A673 (cell line): ENCODE measurements at regions not wholly inside any gene's neighbourhood (a gene's known extent, or its start where the extent isn't known, plus 50 kb on each side); places are given as distances from the start of the nearest gene placed in this dataset.

Experiments used
- BruUV-seq: library from RNA; stranded (reverse); fragments of 400-500 nt; replicated peaks from 2 replicates; lab custom pipeline; 2021; lab: Mats Ljungman, UMichigan
- CTCF ChIA-PET: fragments of 300-600 bp; sonication (Branson Sonifier 250); formaldehyde crosslinking; loops from one replicate; lab custom pipeline; 2022; ENCODE audit warnings: antibody characterized with exemption; lab: Charles Lee
- POLR2A ChIA-PET: fragments of 300-600 bp; sonication (Branson Sonifier 250); formaldehyde crosslinking; loops from one replicate; lab custom pipeline; 2022; ENCODE audit warnings: antibody characterized with exemption; ENCODE audit not compliant: low non-redundant PET; lab: Charles Lee
- DNase-seq: peaks from one replicate; pipeline ENCODE4 v3.0.0-alpha.2; 2015; ENCODE audit warnings: low spot score
- H3K27ac ChIP-seq: fragments of 200-600 bp; sonication (generic); 2 replicates; pipeline ENCODE4 v1.5.1; 2016; ENCODE audit warnings: mixed run types, low read depth, mild to moderate bottlenecking, mixed read lengths, antibody characterized with exemption, low read length; ENCODE audit not compliant: poor library complexity, severe bottlenecking
- H3K27me3 ChIP-seq: fragments of 200-600 bp; sonication (generic); replicated peaks from 2 replicates; pipeline ENCODE4 v1.6.1; 2017; ENCODE audit warnings: mixed run types, low read depth, mild to moderate bottlenecking, mixed read lengths, antibody characterized with exemption, low read length; ENCODE audit not compliant: insufficient read depth, poor library complexity
- H3K36me3 ChIP-seq: fragments of 200-600 bp; sonication (generic); 2 replicates; pipeline ENCODE4 v1.6.1; 2016; ENCODE audit warnings: mixed run types, mild to moderate bottlenecking, mixed read lengths, antibody characterized with exemption, low read length; ENCODE audit not compliant: insufficient read depth, poor library complexity, severe bottlenecking
- H3K4me1 ChIP-seq: fragments of 200-600 bp; sonication (generic); 2 replicates; pipeline ENCODE4 v1.6.1; 2017; ENCODE audit warnings: mixed run types, mild to moderate bottlenecking, mixed read lengths, antibody characterized with exemption, low read length; ENCODE audit not compliant: insufficient read depth, poor library complexity, severe bottlenecking
- H3K4me3 ChIP-seq: fragments of 200-600 bp; sonication (generic); 2 replicates; pipeline ENCODE4 v1.5.1; 2016; ENCODE audit warnings: low read depth, mixed run types, mild to moderate bottlenecking, mixed read lengths, low read length; ENCODE audit not compliant: poor library complexity, severe bottlenecking
- H3K9me3 ChIP-seq: fragments of 200-600 bp; sonication (generic); 2 replicates; pipeline ENCODE4 v1.6.1; 2016; ENCODE audit warnings: mixed run types, low read depth, mild to moderate bottlenecking, mixed read lengths, antibody characterized with exemption, low read length; ENCODE audit not compliant: poor library complexity, severe bottlenecking
- EZH2 ChIP-seq: fragments of 200-600 bp; sonication (generic); IDR thresholded peaks from 2 replicates; pipeline ENCODE4 v1.6.1; 2017; ENCODE audit warnings: borderline replicate concordance, low read depth, mild to moderate bottlenecking, mixed read lengths, antibody characterized with exemption, low read length; ENCODE audit not compliant: poor library complexity, severe bottlenecking
- intact Hi-C: fragments of 100-400 bp; cut with micrococcal nuclease; formaldehyde crosslinking; loops from one replicate; pipeline ENCODE4 v1.10.0; 2022; ENCODE audit not compliant: unreplicated experiment
- TF ChIP-seq, protein P1 (sequence below): fragments of 300-800, 200-600 bp; sonication (generic); conservative IDR thresholded peaks from 2 replicates; pipeline ENCODE4 v1.5.1; 2017; ENCODE audit warnings: low read depth, mild to moderate bottlenecking, antibody characterized with exemption, low read length, moderate library complexity, mixed read lengths

DNA sequence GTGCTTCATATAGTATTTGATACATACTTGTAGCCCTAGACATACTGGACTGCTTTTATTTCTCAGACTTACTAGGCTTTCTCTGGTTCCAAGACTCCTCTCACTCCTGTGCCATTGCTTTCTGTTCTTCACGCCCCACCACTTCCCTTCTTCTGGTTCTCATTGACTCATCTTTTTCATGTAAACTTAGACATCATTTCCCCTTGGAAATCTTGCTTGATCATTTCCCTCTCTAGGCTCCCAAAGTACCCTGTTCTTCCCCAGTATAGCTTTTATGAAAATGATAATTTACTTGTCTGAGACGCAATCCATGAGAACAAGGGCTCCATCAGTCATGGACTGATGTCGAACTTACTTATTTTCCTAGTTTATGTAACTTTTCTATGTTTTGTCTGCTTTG lies 83.5 kb downstream of the TLR4 start:
- H3K9me3 ChIP-seq, result peaks cover 12% of the 10 kb centered on the region
- no peak overlapping the region for H3K4me3 ChIP-seq
- no peaks in the 10 kb centered on the region for H3K4me1 ChIP-seq
- H3K27me3 ChIP-seq, result peaks cover 4% of the 10 kb centered on the region
- H3K27ac ChIP-seq, result no peak overlapping the region
- ChIA-PET CTCF (no interaction called here), POLR2A (no interaction called here)
- no TSS peak for BruUV-seq
- TF ChIP-seq, protein P1, sequence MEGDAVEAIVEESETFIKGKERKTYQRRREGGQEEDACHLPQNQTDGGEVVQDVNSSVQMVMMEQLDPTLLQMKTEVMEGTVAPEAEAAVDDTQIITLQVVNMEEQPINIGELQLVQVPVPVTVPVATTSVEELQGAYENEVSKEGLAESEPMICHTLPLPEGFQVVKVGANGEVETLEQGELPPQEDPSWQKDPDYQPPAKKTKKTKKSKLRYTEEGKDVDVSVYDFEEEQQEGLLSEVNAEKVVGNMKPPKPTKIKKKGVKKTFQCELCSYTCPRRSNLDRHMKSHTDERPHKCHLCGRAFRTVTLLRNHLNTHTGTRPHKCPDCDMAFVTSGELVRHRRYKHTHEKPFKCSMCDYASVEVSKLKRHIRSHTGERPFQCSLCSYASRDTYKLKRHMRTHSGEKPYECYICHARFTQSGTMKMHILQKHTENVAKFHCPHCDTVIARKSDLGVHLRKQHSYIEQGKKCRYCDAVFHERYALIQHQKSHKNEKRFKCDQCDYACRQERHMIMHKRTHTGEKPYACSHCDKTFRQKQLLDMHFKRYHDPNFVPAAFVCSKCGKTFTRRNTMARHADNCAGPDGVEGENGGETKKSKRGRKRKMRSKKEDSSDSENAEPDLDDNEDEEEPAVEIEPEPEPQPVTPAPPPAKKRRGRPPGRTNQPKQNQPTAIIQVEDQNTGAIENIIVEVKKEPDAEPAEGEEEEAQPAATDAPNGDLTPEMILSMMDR, result no peak
- TF ChIP-seq EZH2, result no peak
- intact Hi-C loops, result no loop called here
- no peaks in the 10 kb centered on the region for H3K36me3 ChIP-seq
- DNase-seq, result no peak

DNA sequence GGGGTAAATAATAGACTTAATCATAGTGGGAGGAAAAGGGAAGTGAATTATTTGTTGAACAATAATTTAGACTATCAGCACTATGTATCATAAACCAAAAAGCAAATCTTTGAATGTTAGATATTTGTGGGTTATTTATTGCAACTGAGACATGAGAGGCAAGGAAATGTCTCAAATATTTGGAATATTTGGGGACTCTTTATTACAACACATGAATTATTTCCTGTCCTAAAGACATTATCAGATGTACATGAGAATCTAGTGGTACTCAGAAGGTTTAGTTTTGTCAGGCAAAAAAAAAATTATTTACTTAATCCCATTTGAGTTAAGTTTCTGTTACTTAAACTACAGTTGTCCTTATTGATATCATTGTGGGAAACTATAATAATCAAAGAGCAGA lies 91.1 kb downstream of the TLR4 start:
- BruUV-seq, result no TSS peak
- no peaks in the 10 kb centered on the region for H3K27me3 ChIP-seq
- no peaks in the 10 kb centered on the region for H3K4me1 ChIP-seq
- ChIA-PET CTCF (no interaction called here), POLR2A (no interaction called here)
- peaks cover 12% of the 10 kb centered on the region for H3K9me3 ChIP-seq
- no peak overlapping the region for H3K27ac ChIP-seq
- intact Hi-C loops, result no loop called here
- H3K36me3 ChIP-seq, result no peaks in the 10 kb centered on the region
- TF ChIP-seq EZH2, result no peak
- TF ChIP-seq, protein P1, result no peak
- no peak overlapping the region for H3K4me3 ChIP-seq
- DNase-seq, result no peak

- ChIA-PET POLR2A (no interaction called here), CTCF (no interaction called here)
- Histone ChIP-seq H3K4me3 (no peak overlapping the region), H3K9me3 (peaks cover 4% of the 10 kb centered on the region), H3K27me3 (no peaks in the 10 kb centered on the region), H3K4me1 (no peaks in the 10 kb centered on the region), H3K27ac (no peak overlapping the region), H3K36me3 (no peaks in the 10 kb centered on the region)
- DNase-seq, result no peak
- intact Hi-C loops, result no loop called here
- TF ChIP-seq, protein P1, result no peak
- no peak for TF ChIP-seq EZH2
- BruUV-seq, result no TSS peak
Measured at GRCh38 chr9:117796681-117797080, 92.5 kb downstream of the TLR4 start.
